HG02973 (cell line): ENCODE measurements at regions not wholly inside any gene's neighbourhood (a gene's known extent, or its start where the extent isn't known, plus 50 kb on each side); places are given as distances from the start of the nearest gene placed in this dataset.
"Not testable (repeated sequence)": the region's sequence is repeated elsewhere in the genome, so short reads cannot be mapped to it uniquely, and the experiment has no call there.

ENCODE experiments used
- ATAC-seq: cut with Tn5 transposase; IDR thresholded peaks from one replicate; pipeline ENCODE4 v1.9.1; 2021; ENCODE audit warnings: moderate library complexity; ENCODE audit not compliant: unreplicated experiment

DNA sequence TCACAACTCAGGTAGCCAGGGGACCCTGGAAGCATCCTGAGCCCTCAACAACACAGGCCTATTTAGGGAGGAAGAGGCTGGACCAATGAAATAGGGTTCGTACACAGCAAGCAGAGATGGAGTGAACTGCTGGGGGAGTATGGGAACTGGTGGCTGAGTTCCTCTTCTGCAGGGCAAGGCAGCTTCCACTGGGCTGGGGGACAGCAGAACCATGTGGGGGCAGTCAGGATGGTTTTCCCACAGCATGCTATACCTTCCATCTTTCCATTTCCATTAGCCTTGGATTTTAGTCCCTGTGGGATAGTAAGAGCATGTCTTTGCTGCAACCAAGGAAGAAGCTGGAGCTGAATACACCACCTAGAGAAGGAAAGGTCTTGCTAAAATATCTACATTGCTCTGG is 370.6 kb downstream of the CCSER2 start:
- no peak for ATAC-seq

DNA sequence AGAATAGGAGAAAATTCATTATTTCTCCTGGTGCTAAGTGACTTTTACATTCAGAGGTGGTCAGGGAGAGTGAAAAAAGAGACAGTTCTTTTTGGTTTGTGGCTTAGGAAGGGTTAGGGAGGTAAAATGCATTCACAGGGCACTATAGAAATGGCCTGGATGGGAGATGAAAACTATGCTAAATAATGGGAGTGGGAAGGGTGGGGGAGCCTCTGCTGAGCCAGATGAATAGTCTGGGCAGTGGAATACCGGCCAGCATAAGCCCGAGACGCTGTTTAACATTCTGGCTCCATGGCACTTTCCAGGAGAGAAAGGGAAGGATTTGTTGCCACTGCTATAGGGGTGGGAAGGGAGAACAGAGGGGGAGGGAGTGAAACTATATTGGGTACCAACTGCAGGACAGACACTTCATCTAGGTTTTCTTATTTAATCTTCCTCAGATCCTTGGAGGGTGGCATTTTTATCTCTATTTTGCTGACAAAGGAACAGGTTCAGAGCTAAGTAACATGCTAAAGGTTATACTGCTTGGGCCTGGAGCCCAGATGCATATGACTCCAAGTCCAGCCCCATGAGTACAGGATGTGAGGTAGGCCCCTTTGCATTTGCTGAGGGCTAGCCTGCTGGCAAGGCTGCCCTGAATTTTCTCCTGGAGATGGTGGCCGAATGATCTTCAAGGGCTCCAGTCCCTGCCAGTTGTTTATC is 372.4 kb downstream of the CCSER2 start:
- no peak for ATAC-seq

DNA sequence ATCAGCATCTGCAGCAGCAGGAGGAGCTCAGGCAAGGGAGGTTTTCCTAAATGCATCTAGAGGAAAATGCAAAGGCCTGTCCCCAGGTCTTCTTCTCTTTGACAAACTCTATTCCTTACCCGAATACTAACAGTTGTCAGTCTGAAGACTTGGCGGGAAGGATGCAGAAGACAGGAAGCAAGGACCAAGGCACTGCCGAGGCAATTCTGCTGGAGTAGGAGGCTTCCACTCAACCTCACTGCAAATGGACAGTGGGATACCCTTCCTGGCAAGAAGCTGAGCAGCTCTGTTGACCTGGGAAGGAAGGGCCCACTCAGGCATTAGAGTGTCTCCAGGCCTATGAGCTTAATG is 373.0 kb downstream of the CCSER2 start:
- ATAC-seq, result no peak

GRCh38 chr10:84704101-84704500 is 375.7 kb downstream of the CCSER2 start:
- ATAC-seq, result no peak

DNA sequence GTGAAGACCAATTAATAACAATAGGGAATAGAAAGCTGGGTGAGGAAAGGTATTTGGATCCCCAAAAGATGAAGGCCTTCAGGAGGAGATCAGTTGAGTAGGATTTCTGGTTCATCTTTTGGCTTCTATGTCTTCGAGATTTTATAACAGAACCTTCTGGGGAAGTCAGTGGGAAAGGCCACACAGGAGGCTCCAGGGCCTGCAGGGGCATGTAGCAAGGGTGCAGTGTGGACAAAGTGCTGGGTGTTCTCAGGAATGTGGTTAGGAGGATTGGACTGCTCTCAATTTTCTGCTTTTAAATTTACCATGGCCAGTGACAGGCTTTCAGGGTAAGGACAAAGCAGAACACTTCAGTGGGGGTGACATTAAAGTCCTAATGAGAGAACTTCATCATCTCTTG is 378.0 kb downstream of the CCSER2 start:
- ATAC-seq, result no peak

DNA sequence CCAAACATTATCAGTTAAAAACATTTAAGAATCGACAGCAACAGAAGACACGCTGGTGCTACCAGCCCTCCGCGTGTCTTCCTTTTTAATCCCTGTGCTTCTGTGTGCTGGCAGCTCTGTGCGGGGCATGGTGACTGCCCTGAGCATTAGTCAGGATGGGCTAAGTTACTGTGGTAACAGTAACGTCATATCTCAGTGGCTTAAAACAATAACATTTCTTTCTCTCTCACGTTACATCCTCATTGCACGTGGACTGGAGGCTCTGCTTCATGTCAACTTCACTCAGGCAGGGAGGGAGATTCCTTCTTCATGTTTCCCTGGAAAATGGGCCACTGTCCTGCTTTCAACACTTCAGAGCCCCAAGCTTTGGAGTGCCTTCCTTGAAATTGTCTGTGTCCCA is 378.5 kb downstream of the CCSER2 start:
- no peak for ATAC-seq

DNA sequence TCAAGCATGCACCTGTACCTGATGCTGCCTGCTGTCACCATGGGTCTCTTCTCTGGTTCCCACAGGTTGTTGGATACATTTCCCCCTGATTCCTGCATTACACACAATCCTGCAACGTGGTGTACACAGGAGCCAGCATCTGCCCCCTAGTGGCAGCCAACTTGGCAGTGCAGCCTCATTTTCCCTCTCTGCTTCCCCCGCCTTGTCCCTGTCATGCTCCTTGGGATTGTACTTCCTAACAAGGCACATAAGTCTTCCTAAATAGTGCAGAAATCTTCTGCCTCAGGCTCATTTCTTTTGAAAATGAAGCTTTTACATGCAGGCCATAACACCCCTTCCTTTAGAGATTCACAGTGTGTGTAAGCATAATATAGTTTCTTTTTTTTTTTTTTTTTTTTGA is 387.5 kb downstream of the CCSER2 start:
- ATAC-seq, result peak; percentile 81

DNA sequence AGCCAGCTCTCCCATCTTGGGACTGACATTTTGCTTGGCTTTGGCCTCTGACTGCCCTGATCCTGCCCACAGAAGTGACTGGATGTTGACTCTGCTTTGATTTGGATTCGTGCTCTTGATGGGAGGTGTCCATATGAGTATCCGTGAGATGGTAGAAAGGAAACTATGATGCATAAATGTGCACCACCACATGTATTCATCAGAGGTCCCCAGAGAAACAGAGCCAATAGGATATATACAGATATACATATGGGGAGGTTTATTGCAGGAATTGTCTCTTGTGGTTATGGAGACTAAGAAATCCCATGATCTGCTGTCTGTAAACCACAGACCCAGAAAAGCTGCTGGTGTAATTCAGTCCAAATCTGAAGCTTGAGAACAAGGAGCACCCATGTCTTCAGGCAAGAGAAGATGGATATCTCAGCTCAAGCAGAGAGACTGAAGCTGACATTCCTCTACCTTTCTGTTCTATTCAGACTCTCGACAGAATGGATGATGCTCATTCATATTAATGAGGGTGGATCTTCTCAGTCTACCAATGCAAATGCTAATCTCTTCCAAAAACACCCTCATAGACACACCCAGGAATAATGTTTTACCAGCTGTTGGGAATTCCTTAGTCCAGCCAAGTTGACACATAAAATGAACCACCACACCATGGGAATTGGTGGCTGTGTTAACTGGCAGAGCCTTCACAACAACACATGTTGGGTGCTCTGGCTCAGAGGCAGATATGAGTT is 390.7 kb downstream of the CCSER2 start:
- ATAC-seq, result no peak

- no peak for ATAC-seq
Observed at GRCh38 chr10:84719687-84720086, 391.3 kb downstream of the CCSER2 start.

- no peak for ATAC-seq
Observed at GRCh38 chr10:84727398-84727797, 399.0 kb downstream of the CCSER2 start.

- not testable (repeated sequence) for ATAC-seq
Observed at GRCh38 chr10:84739126-84739525, 410.7 kb downstream of the CCSER2 start.

DNA sequence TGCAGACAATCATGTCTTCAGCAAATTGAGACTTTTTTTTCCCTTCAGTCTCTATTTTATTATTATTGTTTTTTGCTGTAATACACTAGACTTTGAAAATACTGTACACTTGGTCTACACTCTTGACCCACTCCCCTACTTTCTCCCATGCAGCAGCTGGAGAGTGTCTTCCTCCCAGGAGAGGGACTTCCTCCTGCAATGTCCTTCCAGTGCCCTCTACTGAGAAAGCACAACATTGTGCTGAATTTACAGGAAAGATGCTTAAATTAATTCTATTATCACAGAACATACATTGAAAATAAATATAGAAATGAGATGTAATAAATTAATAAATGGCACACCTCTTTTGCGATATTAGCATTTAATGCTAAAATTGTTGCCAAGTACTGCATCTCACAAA is 411.3 kb downstream of the CCSER2 start:
- ATAC-seq, result no peak

DNA sequence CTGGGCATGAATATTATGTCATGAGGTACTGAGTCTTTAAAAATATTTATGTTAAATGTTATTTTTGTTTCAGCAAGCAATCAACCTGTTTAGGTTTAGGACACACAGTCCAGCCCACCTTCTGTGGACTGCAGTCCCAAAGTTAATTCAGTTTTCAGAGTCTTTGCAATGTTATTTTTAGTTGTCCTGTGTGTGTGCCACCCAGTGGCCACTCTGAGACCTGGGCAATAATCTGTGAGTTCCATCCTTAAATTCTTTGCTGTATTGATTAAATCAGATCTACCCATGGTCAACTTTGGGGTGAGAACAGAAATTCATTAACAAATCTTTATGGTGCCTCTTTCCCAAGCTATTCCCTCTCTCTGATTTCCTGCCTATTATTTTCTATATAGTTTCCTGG is 415.1 kb downstream of the CCSER2 start:
- ATAC-seq, result no peak

GRCh38 chr10:84755311-84755710 is 426.9 kb downstream of the CCSER2 start:
- ATAC-seq, result no peak

DNA sequence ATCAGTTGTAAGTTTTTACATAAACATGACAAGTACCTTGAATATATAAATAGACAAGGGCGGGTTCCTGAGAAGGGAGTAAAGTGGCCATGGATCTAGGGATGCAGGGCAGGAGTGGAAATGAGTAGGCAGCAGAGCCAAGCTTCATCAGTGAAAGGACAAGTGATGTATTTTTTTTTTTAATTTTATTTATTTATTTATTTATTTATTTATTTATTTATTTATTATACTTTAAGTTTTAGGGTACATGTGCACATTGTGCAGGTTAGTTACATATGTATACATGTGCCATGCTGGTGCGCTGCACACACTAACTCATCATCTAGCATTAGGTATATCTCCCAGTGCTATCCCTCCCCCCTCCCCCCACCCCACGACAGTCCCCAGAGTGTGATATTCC is 428.3 kb downstream of the CCSER2 start:
- ATAC-seq, result not testable (repeated sequence)

GRCh38 chr10:84761994-84762614 is 433.7 kb downstream of the CCSER2 start:
- not testable (repeated sequence) for ATAC-seq

DNA sequence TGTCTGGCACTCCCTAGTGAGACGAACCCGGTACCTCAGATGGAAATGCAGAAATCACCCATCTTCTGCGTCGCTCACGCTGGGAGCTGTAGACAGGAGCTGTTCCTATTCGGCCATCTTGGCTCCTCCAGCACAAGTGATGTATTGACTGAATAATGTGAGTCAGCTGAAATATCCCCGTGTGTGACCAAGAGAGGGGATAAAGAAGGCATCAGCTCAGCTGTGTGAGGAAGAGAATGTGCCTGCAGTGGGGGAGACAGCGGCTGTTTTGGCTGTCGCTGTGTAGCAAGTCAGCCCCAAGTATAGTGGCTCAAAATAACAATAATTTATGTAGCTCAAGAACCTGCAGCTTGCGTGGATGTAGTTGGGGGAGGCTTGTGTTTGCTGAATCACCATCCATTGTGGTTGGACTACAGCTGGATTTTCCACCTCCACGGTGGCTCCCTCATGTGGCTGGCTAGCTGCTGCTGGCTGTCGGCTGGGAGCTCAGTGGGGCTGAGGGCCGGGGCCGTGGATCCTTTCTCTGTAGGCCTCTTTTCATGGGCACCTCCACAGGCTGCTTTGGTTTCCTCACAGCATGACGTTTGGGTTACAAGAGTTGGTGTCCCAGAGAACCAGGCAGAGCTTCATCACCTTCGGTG is 434.5 kb downstream of the CCSER2 start:
- no peak for ATAC-seq

DNA sequence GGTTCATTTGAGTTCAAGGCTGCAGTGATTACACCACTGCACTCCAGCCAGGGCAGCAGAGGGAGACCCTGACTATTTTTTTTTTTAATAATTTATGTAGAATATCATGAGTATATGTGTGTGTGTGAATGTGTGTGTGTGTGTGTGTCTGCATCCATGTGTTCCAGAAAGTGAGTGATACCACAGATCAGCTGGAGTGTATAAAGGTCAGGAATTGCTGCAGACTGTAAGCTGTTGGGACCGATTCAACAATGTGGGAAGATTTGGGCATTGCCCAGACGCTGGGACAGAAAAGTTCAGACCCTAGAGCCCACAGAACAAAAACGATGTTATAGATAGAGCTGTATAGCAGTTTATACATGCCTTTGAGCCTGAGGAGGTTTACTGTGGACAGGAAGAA is 435.6 kb downstream of the CCSER2 start:
- no peak for ATAC-seq

- ATAC-seq, result no peak
Observed at GRCh38 chr10:84765086-84765485, 436.7 kb downstream of the CCSER2 start.

- no peak for ATAC-seq
Observed at GRCh38 chr10:84765656-84766055, 437.3 kb downstream of the CCSER2 start.

DNA sequence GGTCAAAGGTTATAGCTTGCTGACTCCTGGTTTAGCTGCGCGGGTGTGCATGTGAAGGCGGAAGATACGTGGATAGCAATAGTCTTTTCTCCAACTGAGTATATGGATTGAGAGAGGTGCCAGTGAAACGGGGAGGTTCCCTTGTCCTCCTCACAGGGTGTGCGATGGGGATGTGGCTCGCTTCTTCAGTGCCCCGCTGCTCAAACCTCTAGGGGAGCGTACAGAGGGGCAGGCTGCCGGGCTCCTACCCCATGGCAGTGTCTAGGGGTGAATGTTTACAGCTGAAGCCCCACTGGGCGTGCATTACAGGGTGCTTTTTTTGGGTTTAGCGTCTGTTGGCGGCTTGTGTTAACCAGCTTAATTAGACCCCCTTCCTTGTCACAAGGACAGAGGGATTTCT is 438.5 kb downstream of the CCSER2 start:
- no peak for ATAC-seq

DNA sequence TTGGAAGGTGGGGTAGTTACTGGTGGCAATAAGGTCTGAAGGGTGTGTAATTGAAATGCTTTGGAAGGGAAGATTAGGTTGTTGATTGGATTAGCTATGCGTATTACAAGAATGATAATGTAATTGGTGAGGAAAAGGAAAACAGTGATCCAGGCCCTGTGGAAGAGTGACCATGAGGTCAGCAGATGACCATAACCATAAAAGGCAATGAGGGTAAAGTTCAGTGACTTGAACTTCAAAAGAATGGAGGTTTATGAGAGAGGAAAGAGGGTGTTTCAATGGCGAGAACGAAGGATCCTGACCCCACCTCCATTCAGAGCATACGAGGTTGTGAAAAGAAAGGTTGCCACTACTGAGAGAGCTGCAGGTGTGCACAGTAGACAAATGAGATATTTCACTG is 439.7 kb downstream of the CCSER2 start:
- no peak for ATAC-seq
